Neutrophil (primary cell): ENCODE measurements at regions not wholly inside any gene's neighbourhood (a gene's known extent, or its start where the extent isn't known, plus 50 kb on each side); places are given as distances from the start of the nearest gene placed in this dataset.

Source experiments
- H3K27ac ChIP-seq: fragments of 200-600 bp; sonication (generic); 2 replicates; pipeline ENCODE4 v1.5.1; 2016; ENCODE audit warnings: mild to moderate bottlenecking, moderate library complexity
- H3K27me3 ChIP-seq: fragments of 200-600 bp; sonication (generic); 2 replicates; pipeline ENCODE4 v1.6.0; 2016; ENCODE audit warnings: mild to moderate bottlenecking
- H3K36me3 ChIP-seq: fragments of 200-600 bp; sonication (generic); 2 replicates; pipeline ENCODE4 v1.5.1; 2017
- H3K4me1 ChIP-seq, 2 experiments: fragments of 200-600 bp in 1 of 2; sonication (generic) in 1 of 2; 1 replicate in 1 of 2; 2 replicates in 1 of 2; pipeline versions ENCODE4 v1.5.1 to v1.6.1; 2013 to 2016; ENCODE audit warnings: low read depth in 1 of 2, low read length in 1 of 2, mild to moderate bottlenecking in 1 of 2, moderate library complexity in 1 of 2; ENCODE audit not compliant: control insufficient read depth in 1 of 2, insufficient read depth in 1 of 2
- H3K4me3 ChIP-seq, 2 experiments: fragments of 200-600 bp in 1 of 2; sonication (generic) in 1 of 2; 1 replicate in 1 of 2; 2 replicates in 1 of 2; pipeline ENCODE4 v1.5.1; 2013 to 2016; ENCODE audit warnings: low read depth in 1 of 2, low read length in 1 of 2, mild to moderate bottlenecking in 1 of 2, moderate library complexity in 1 of 2
- H3K9me3 ChIP-seq: fragments of 200-600 bp; sonication (generic); 2 replicates; pipeline ENCODE4 v1.5.1; 2016
- CTCF ChIP-seq: fragments of 200-600 bp; sonication (generic); IDR thresholded peaks from 2 replicates; pipeline ENCODE4 v1.5.1; 2016; ENCODE audit warnings: antibody characterized with exemption

GRCh38 chr3:124422805-124423204 lies 307.4 kb upstream of the UMPS start:
- Histone ChIP-seq H3K27me3 (no peaks in the 10 kb centered on the region), H3K4me1 (no peaks in the 10 kb centered on the region), H3K4me3 (no peak overlapping the region), H3K27ac (no peak overlapping the region), H3K36me3 (no peaks in the 10 kb centered on the region), H3K9me3 (no peaks in the 10 kb centered on the region)
- TF ChIP-seq CTCF = no peak

GRCh38 chr3:124424396-124424795 lies 305.9 kb upstream of the UMPS start:
- Histone ChIP-seq H3K4me1 (no peaks in the 10 kb centered on the region), H3K9me3 (no peaks in the 10 kb centered on the region)
- TF ChIP-seq CTCF = no peak

GRCh38 chr3:124425972-124426371 lies 304.3 kb upstream of the UMPS start:
- no peak for TF ChIP-seq CTCF
- H3K27me3 ChIP-seq = no peaks in the 10 kb centered on the region
- H3K36me3 ChIP-seq = no peaks in the 10 kb centered on the region
- no peak overlapping the region for H3K4me3 ChIP-seq
- H3K4me1 ChIP-seq = no peaks in the 10 kb centered on the region
- H3K9me3 ChIP-seq = no peaks in the 10 kb centered on the region
- no peak overlapping the region for H3K27ac ChIP-seq

More at GRCh38 chr3:124424396-124424795, 305.9 kb upstream of the UMPS start:
- Histone ChIP-seq H3K4me3 (no peak overlapping the region), H3K27me3 (no peaks in the 10 kb centered on the region), H3K36me3 (no peaks in the 10 kb centered on the region), H3K27ac (no peak overlapping the region)

GRCh38 chr3:124428372-124429128 lies 301.7 kb upstream of the UMPS start:
- Histone ChIP-seq H3K27me3 (no peaks in the 10 kb centered on the region), H3K4me3 (no peak overlapping the region)
- TF ChIP-seq CTCF = no peak

GRCh38 chr3:124429129-124429815 lies 301.0 kb upstream of the UMPS start:
- Histone ChIP-seq H3K4me1 (no peaks in the 10 kb centered on the region), H3K27me3 (no peaks in the 10 kb centered on the region), H3K27ac (no peak overlapping the region), H3K36me3 (no peaks in the 10 kb centered on the region), H3K9me3 (no peaks in the 10 kb centered on the region), H3K4me3 (no peak overlapping the region)
- no peak for TF ChIP-seq CTCF

More at GRCh38 chr3:124428372-124429128, 301.7 kb upstream of the UMPS start:
- Histone ChIP-seq H3K27ac (no peak overlapping the region), H3K9me3 (no peaks in the 10 kb centered on the region), H3K4me1 (no peaks in the 10 kb centered on the region), H3K36me3 (no peaks in the 10 kb centered on the region)
